Progenitor cell of endocrine pancreas (in vitro differentiated cells): ENCODE measurements at regions not wholly inside any gene's neighbourhood (a gene's known extent, or its start where the extent isn't known, plus 50 kb on each side); places are given as distances from the start of the nearest gene placed in this dataset.
"Not testable (repeated sequence)": the region's sequence is repeated elsewhere in the genome, so short reads cannot be mapped to it uniquely, and the experiment has no call there.

Experiments
- DNase-seq: peaks from one replicate; pipeline ENCODE4 v3.0.0; 2021; ENCODE audit warnings: low spot score; ENCODE audit not compliant: unreplicated experiment
- H3K27ac Mint-ChIP-seq: 2 replicates; pipeline ENCODE4 v1.8.0; 2021; ENCODE audit warnings: mild to moderate bottlenecking, moderate library complexity, mixed read lengths
- H3K27me3 Mint-ChIP-seq: 2 replicates; pipeline ENCODE4 v1.8.0; 2021; ENCODE audit warnings: mixed read lengths
- H3K36me3 Mint-ChIP-seq: 2 replicates; pipeline ENCODE4 v1.8.0; 2022; ENCODE audit warnings: mixed read lengths; ENCODE audit not compliant: insufficient read depth
- H3K4me1 Mint-ChIP-seq: 2 replicates; pipeline ENCODE4 v1.8.0; 2021; ENCODE audit warnings: low read depth, mixed read lengths
- H3K4me3 Mint-ChIP-seq: 2 replicates; pipeline ENCODE4 v1.8.0; 2021; ENCODE audit warnings: low read depth, mild to moderate bottlenecking, moderate library complexity, mixed read lengths
- H3K9me3 Mint-ChIP-seq: 2 replicates; pipeline ENCODE4 v1.8.0; 2021; ENCODE audit warnings: low read depth, mixed read lengths
- TF ChIP-seq, protein P1 (sequence below): fragments of 200-600 bp; sonication (generic); IDR thresholded peaks from one replicate; pipeline ENCODE4 v1.5.0; 2021; ENCODE audit warnings: antibody characterized with exemption, mild to moderate bottlenecking; ENCODE audit not compliant: unreplicated experiment

DNA sequence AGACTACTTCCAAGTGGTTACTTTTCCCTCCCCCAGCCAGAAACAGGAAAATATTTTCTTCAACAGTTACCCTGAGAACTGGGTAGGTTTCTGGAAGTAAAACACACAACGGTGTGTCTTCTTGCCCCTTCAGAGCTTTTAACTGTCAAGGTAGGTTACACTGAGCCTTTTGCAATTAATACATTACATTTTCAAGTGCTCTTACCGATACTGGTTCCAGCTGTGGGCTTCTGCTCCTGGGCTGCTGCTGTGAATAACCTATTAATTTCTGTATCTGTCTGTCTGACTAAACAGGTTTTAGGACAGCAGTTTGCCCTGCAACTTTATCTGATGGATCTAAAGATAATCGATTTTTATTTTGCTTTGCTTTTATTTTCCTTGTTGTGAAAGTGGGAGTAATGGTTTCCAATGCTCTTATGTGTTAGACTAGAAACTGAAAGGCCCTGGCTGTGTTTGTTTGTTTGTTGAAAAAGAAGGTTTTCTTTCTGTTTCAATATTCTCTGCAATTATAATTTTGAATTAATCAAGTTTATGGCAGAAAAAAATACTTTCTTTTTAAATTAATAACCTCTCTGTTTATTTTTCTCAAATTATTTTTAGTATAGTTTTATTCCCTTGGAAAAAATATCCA, 196.7 kb upstream of the SLITRK6 start:
- peak overlapping the region; percentile 52 for H3K27ac Mint-ChIP-seq

DNA sequence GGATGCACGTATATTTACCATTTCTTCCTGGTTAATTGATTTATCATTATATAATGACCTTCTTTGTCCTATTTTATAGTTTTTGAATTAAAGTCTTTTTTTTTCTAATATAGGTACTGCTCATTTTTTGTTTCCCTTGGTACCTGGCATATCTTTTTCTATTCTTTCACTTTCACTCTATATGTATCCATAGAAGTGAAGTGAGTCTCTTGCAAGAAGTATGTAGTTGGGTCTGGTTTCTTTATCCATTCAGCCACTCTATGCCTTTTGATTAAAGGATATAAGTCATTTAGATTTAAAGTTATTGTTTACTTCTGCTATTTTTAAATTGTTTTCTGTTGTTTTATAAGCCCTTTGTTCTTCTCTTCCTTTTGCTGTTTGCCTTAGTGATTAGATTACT, 194.3 kb upstream of the SLITRK6 start:
- no peaks in the 10 kb centered on the region for H3K27me3 Mint-ChIP-seq
- H3K9me3 Mint-ChIP-seq = no peaks in the 10 kb centered on the region
- H3K27ac Mint-ChIP-seq = no peak overlapping the region
- DNase-seq = no peak
- H3K4me3 Mint-ChIP-seq = no peak overlapping the region
- TF ChIP-seq, protein P1, sequence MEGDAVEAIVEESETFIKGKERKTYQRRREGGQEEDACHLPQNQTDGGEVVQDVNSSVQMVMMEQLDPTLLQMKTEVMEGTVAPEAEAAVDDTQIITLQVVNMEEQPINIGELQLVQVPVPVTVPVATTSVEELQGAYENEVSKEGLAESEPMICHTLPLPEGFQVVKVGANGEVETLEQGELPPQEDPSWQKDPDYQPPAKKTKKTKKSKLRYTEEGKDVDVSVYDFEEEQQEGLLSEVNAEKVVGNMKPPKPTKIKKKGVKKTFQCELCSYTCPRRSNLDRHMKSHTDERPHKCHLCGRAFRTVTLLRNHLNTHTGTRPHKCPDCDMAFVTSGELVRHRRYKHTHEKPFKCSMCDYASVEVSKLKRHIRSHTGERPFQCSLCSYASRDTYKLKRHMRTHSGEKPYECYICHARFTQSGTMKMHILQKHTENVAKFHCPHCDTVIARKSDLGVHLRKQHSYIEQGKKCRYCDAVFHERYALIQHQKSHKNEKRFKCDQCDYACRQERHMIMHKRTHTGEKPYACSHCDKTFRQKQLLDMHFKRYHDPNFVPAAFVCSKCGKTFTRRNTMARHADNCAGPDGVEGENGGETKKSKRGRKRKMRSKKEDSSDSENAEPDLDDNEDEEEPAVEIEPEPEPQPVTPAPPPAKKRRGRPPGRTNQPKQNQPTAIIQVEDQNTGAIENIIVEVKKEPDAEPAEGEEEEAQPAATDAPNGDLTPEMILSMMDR = no peak
- H3K4me1 Mint-ChIP-seq = peaks cover 9% of the 10 kb centered on the region
- H3K36me3 Mint-ChIP-seq = no peaks in the 10 kb centered on the region

More for the DNA sequence above, 196.7 kb upstream of the SLITRK6 start:
- H3K4me3 Mint-ChIP-seq = no peak overlapping the region
- no peaks in the 10 kb centered on the region for H3K27me3 Mint-ChIP-seq
- DNase-seq = no peak
- no peaks in the 10 kb centered on the region for H3K36me3 Mint-ChIP-seq
- TF ChIP-seq, protein P1 = no peak
- no peaks in the 10 kb centered on the region for H3K9me3 Mint-ChIP-seq
- peaks cover 9% of the 10 kb centered on the region for H3K4me1 Mint-ChIP-seq

DNA sequence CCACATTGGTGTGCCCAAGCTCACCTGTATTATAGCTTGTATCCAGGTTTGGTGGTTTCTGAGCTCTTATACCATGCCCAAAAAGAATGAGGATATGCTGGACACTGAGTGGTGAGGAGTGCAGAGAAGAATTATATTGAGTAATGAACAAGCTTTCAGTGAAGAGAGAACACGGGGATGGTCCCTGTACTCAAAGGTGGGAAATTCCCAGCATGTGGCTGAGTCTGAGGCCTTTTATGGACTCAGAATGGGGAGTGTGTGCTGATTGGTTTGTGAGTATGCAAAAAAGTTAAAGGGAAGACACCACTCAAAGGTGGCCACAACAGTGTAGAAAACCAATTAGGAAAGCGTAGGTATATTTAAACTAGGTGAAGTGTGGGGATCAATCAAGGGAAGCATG, 191.2 kb upstream of the SLITRK6 start:
- no peaks in the 10 kb centered on the region for H3K9me3 Mint-ChIP-seq
- no peaks in the 10 kb centered on the region for H3K27me3 Mint-ChIP-seq
- no peak overlapping the region for H3K4me3 Mint-ChIP-seq
- H3K27ac Mint-ChIP-seq = no peak overlapping the region
- peaks cover 7% of the 10 kb centered on the region for H3K4me1 Mint-ChIP-seq
- TF ChIP-seq, protein P1 = no peak
- no peaks in the 10 kb centered on the region for H3K36me3 Mint-ChIP-seq
- no peak for DNase-seq

DNA sequence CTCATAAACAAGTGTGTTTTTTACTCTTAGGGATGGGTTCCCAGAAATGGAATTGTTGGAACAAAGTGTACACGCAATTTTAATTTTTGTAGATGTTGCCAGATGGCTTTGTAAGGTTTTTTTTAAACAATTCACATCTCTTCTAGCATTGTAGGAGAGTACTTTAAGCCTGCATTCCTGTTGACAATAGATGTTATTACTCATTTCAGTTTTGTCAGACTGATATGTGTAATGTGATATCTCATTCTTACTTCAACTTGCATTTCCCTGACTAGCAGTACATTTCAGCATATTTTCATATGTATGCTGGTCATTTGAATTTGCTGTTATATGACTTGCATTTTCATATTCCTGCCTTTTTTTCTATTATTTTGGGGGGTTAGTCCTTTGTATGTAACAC, 186.6 kb upstream of the SLITRK6 start:
- Mint-ChIP-seq H3K36me3 (no peaks in the 10 kb centered on the region), H3K9me3 (no peaks in the 10 kb centered on the region), H3K27me3 (no peaks in the 10 kb centered on the region), H3K4me3 (no peak overlapping the region), H3K4me1 (no peaks in the 10 kb centered on the region), H3K27ac (no peak overlapping the region)
- no peak for DNase-seq
- TF ChIP-seq, protein P1 = no peak

DNA sequence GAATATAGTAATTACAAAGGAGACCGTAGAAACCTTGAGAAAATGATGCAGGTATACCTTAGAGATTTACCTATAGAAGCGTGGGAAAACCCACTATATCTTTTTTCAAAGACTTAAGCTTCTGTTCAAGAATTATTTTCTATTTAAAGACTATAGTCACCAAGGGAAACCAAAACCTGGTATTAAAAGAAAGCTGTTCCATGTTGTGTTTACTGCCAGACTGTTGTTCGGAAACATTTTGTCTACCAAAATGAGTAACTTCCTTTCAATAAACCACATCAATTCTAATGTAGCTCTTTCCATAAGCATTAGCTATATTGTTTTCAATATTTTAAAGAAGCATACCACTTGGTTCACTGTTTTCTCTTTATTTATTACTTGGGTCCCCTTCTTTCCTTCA, 182.9 kb upstream of the SLITRK6 start:
- H3K27me3 Mint-ChIP-seq = peaks cover 3% of the 10 kb centered on the region
- TF ChIP-seq, protein P1 = no peak
- no peak for DNase-seq
- H3K4me3 Mint-ChIP-seq = no peak overlapping the region
- peaks cover 4% of the 10 kb centered on the region for H3K9me3 Mint-ChIP-seq
- peaks cover 1% of the 10 kb centered on the region for H3K4me1 Mint-ChIP-seq
- no peaks in the 10 kb centered on the region for H3K36me3 Mint-ChIP-seq
- H3K27ac Mint-ChIP-seq = no peak overlapping the region

DNA sequence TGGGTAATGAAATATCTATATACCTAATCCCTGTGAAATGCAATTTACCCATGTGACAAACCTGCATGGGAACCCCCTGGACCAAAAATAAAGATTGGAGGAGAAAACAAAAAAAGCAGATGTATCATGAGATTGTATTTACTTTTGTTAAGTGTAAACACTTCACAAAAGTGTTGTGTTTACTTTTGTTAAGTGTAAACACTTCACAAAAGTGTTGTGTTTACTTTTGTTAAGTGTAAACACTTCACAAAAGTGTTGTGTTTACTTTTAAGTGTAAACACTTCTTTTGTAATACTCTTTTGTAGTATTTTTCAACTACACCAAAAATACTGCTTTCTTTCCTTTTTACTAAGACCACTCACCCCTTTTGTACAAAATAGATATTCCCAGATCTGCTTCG, 181.2 kb upstream of the SLITRK6 start:
- H3K27me3 Mint-ChIP-seq, H3K27ac Mint-ChIP-seq, DNase-seq, H3K36me3 Mint-ChIP-seq, H3K4me1 Mint-ChIP-seq, H3K4me3 Mint-ChIP-seq, H3K9me3 Mint-ChIP-seq: not testable (repeated sequence)
